Fibroblast of lung (primary cell): ENCODE measurements at regions not wholly inside any gene's neighbourhood (a gene's known extent, or its start where the extent isn't known, plus 50 kb on each side); places are given as distances from the start of the nearest gene placed in this dataset.

Experiments used
- EZH2 ChIP-seq: IDR thresholded peaks from 2 replicates; pipeline ENCODE4 v1.5.1; 2012; ENCODE audit warnings: low read length, control low read depth, mild to moderate bottlenecking; ENCODE audit errors: missing control alignments
- TF ChIP-seq, protein P1 (sequence below), 2 donors: IDR thresholded peaks in 1 of 2; conservative IDR thresholded peaks in 1 of 2; 1 replicate in 1 of 2; 2 replicates in 1 of 2; pipeline ENCODE4 v1.5.1; 2011 to 2012; ENCODE audit warnings: low read length in 2 of 2, control low read depth in 1 of 2, inconsistent platforms in 1 of 2, low read depth in 1 of 2, mild to moderate bottlenecking in 1 of 2

DNA sequence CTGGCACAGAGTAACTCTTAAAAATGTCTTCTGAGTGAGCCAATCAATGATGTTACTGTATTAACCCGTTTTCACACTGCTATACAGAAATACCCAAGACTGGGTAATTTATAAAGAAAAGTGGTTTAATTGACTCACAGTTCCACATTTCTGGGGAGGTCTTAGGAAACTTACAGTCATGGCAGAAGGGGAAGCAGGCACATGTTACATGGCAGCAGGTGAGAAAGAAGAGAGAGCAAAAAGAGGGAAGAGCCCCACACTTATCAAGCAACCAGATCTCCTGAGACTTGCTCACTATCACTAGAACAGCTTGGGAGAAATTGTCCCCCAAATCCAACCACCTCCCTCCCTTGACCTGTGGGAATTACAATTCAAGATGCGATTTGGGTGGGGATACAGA, 97.6 kb upstream of the MIR17HG start:
- TF ChIP-seq, protein P1, sequence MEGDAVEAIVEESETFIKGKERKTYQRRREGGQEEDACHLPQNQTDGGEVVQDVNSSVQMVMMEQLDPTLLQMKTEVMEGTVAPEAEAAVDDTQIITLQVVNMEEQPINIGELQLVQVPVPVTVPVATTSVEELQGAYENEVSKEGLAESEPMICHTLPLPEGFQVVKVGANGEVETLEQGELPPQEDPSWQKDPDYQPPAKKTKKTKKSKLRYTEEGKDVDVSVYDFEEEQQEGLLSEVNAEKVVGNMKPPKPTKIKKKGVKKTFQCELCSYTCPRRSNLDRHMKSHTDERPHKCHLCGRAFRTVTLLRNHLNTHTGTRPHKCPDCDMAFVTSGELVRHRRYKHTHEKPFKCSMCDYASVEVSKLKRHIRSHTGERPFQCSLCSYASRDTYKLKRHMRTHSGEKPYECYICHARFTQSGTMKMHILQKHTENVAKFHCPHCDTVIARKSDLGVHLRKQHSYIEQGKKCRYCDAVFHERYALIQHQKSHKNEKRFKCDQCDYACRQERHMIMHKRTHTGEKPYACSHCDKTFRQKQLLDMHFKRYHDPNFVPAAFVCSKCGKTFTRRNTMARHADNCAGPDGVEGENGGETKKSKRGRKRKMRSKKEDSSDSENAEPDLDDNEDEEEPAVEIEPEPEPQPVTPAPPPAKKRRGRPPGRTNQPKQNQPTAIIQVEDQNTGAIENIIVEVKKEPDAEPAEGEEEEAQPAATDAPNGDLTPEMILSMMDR (conservative IDR thresholded peaks at IDR 0.05 in 1 of 2, IDR thresholded peaks at IDR 0.05 in 1 of 2; ENCODE audit: low read depth in 1 of 2, low read length in 2 of 2): no peak
- no peak for TF ChIP-seq EZH2
